ENCODE measurements at regions not wholly inside any gene's neighbourhood (a gene's known extent, or its start where the extent isn't known, plus 50 kb on each side); places are given as distances from the start of the nearest gene placed in this dataset.
A peak's percentile ranks its signal among the peaks of the same experiment; 100 is the strongest.
"Not testable (repeated sequence)": the region's sequence is repeated elsewhere in the genome, so short reads cannot be mapped to it uniquely, and the experiment has no call there.

- DNase-seq = no peak
Observed at GRCh38 chr21:31530897-31531705, 128.4 kb upstream of the SOD1 start.

GRCh38 chr21:31530364-31530763, 129.1 kb upstream of the SOD1 start:
- DNase-seq = no peak

- DNase-seq = no peak
Observed at GRCh38 chr21:31529406-31529805, 130.1 kb upstream of the SOD1 start.

- DNase-seq = no peak
Observed at GRCh38 chr21:31526040-31526439, 133.5 kb upstream of the SOD1 start.

GRCh38 chr21:31524140-31524539, 135.4 kb upstream of the SOD1 start:
- DNase-seq = no peak

GRCh38 chr21:31521515-31521914, 138.0 kb upstream of the SOD1 start:
- DNase-seq = no peak

- no peak for DNase-seq
Observed at GRCh38 chr21:31520561-31521098, 138.9 kb upstream of the SOD1 start.

GRCh38 chr21:31518580-31518979, 140.9 kb upstream of the SOD1 start:
- no peak for DNase-seq

GRCh38 chr21:31517664-31518414, 141.7 kb upstream of the SOD1 start:
- DNase-seq = no peak

- DNase-seq = no peak
Observed at GRCh38 chr21:31515253-31515652, 144.2 kb upstream of the SOD1 start.

- no peak for DNase-seq
Observed at GRCh38 chr21:31514598-31514997, 144.9 kb upstream of the SOD1 start.

- DNase-seq = not testable (repeated sequence)
Observed at GRCh38 chr21:31513541-31513940, 146.0 kb upstream of the SOD1 start.

GRCh38 chr21:31511999-31512398, 147.5 kb upstream of the SOD1 start:
- DNase-seq = not testable (repeated sequence)

GRCh38 chr21:31511258-31511657, 148.2 kb upstream of the SOD1 start:
- DNase-seq = no peak

GRCh38 chr21:31509194-31510017, 150.1 kb upstream of the SOD1 start:
- DNase-seq = peak; percentile 51

- DNase-seq = no peak
Observed at GRCh38 chr21:31505975-31506374, 153.5 kb upstream of the SOD1 start.

GRCh38 chr21:31503939-31504338, 155.6 kb upstream of the SOD1 start:
- DNase-seq = no peak

GRCh38 chr21:31503467-31503866, 156.0 kb upstream of the SOD1 start:
- DNase-seq = no peak

GRCh38 chr21:31502537-31503143, 156.9 kb upstream of the SOD1 start:
- no peak for DNase-seq

GRCh38 chr21:31501926-31502325, 157.6 kb upstream of the SOD1 start:
- DNase-seq = no peak

GRCh38 chr21:31500982-31501381, 156.9 kb upstream of the TIAM1 start:
- DNase-seq = no peak

- DNase-seq = no peak
Observed at GRCh38 chr21:31500071-31500470, 156.0 kb upstream of the TIAM1 start.

GRCh38 chr21:31498985-31499384, 154.9 kb upstream of the TIAM1 start:
- DNase-seq = no peak

Measured in fibroblast of skin of right biceps (primary cell).